ENCODE measurements at regions not wholly inside any gene's neighbourhood (a gene's known extent, or its start where the extent isn't known, plus 50 kb on each side); places are given as distances from the start of the nearest gene placed in this dataset.

DNA sequence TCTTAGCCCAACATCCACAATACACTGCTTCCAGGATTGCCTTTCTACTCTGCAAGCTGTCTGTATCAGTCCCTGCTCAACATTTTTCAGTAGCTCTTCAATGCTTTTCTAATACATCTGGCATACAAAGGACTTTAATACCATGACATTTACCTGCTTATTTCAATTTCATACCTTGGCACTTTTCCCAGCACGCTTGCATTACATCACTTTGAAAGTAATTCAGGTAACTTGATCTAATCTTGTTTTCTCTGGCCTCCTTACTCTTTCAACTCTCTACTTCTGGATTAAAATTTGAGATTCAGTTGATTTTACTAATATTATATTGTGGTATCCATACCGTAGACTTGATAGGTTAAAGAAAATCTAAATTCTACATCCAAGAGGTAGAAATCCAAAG, 103.0 kb downstream of the PTGS2 start:
- H3K4me2 ChIP-seq (ENCODE audit: low read length) = no peak overlapping the region
- H3K27me3 ChIP-seq (ENCODE audit: control insufficient read depth, insufficient read depth, low read length) = no peaks in the 10 kb centered on the region
- no peak overlapping the region for H3K9ac ChIP-seq (ENCODE audit: low read depth, low read length)
- H3K4me1 ChIP-seq (ENCODE audit: control insufficient read depth, insufficient read depth, low read length) = peaks cover 6% of the 10 kb centered on the region
- H3K9me3 ChIP-seq (replicated peaks; ENCODE audit: low read length) = no peaks in the 10 kb centered on the region
- no peaks in the 10 kb centered on the region for H3K36me3 ChIP-seq (ENCODE audit: insufficient read depth, low read length)
- no peak overlapping the region for H3K4me3 ChIP-seq (ENCODE audit: low read length)

DNA sequence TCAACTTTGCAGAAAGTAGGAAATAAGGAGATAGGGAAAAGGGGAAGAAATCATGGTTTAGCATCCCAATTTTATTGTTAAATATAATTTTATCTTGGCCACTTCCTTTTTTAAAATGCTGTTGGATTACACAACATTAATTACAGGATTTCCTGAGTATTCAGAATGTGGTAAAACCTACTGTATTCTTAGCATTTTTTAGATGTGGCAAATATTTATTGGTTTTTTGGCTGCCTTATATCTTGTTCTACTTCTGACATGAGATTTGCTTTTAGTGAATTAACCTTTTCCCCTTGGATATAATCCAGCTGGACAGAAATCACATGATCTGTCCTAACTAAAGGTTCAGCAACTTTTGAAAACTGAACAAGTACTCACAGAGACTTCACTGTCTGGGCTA, 104.9 kb downstream of the PTGS2 start:
- Histone ChIP-seq H3K36me3 (ENCODE audit: insufficient read depth, low read length) (no peaks in the 10 kb centered on the region), H3K4me1 (ENCODE audit: control insufficient read depth, insufficient read depth, low read length) (peaks cover 11% of the 10 kb centered on the region), H3K4me3 (ENCODE audit: low read length) (no peak overlapping the region), H3K4me2 (ENCODE audit: low read length) (no peak overlapping the region), H3K9ac (ENCODE audit: low read depth, low read length) (no peak overlapping the region), H3K27me3 (ENCODE audit: control insufficient read depth, insufficient read depth, low read length) (no peaks in the 10 kb centered on the region), H3K9me3 (replicated peaks; ENCODE audit: low read length) (no peaks in the 10 kb centered on the region)

DNA sequence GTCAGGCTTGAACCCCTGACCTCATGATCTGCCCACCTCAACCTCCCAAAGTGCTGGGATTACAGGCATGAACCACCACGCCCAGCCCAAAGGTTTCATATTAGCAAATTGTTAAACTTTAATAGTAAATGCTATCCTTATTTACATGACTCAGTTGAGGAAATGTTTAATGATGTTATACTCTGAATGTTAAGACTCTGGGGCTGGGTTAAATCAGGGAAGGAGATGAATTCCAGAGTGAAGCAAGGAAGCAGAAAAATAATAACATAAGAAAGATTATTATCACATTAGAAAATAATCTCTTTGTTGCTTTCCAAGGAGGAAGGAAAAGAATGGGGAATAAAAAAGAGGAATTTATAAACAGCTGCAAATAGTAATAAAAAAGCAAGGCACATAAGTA, 105.3 kb downstream of the PTGS2 start:
- no peak overlapping the region for H3K4me3 ChIP-seq (ENCODE audit: low read length)
- H3K9me3 ChIP-seq (replicated peaks; ENCODE audit: low read length) = no peaks in the 10 kb centered on the region
- H3K9ac ChIP-seq (ENCODE audit: low read depth, low read length) = no peak overlapping the region
- H3K4me2 ChIP-seq (ENCODE audit: low read length) = no peak overlapping the region
- no peaks in the 10 kb centered on the region for H3K27me3 ChIP-seq (ENCODE audit: control insufficient read depth, insufficient read depth, low read length)
- no peaks in the 10 kb centered on the region for H3K36me3 ChIP-seq (ENCODE audit: insufficient read depth, low read length)
- H3K4me1 ChIP-seq (ENCODE audit: control insufficient read depth, insufficient read depth, low read length) = peaks cover 14% of the 10 kb centered on the region

DNA sequence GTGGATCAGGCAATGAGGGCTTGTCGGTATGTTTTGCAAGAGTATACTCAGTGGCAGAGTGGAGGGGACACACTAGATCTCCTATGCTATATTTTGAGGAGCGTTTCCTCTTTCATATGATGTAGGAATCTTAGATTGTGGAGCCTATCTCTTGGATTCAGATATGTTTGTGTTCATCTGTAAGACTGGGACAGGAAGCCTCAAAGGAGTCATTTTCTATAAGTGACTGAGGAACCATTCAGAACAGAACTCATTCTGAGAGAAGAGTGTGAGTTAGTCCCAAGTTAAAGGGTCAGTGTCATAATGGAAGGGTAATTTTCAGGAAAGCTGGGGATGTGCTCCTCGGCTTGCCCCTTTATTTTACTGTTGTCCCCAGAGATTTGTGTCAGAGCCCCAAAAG, 107.7 kb downstream of the PTGS2 start:
- no peak overlapping the region for H3K4me2 ChIP-seq (ENCODE audit: low read length)
- H3K36me3 ChIP-seq (ENCODE audit: insufficient read depth, low read length) = no peaks in the 10 kb centered on the region
- H3K9me3 ChIP-seq (replicated peaks; ENCODE audit: low read length) = no peaks in the 10 kb centered on the region
- H3K9ac ChIP-seq (ENCODE audit: low read depth, low read length) = no peak overlapping the region
- peaks cover 17% of the 10 kb centered on the region for H3K4me1 ChIP-seq (ENCODE audit: control insufficient read depth, insufficient read depth, low read length)
- no peaks in the 10 kb centered on the region for H3K27me3 ChIP-seq (ENCODE audit: control insufficient read depth, insufficient read depth, low read length)
- no peak overlapping the region for H3K4me3 ChIP-seq (ENCODE audit: low read length)

DNA sequence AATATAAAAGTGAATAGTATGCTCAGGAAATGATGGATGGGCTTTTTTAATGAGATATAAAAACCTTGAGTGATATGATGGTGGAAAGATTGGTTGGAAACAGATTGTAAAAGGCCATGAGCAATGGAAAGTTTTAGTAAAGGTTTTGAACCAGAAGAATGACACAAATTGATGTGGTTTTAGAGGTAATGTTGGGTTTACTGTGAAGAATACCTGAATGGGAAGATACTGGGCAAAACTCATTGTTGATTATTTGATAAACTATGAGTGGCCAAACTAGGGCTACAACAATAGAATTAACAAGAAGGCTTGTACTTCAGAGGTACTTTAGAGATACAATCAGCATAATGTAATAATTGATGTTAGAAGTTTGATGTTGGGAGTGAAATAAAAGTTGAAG, 108.5 kb downstream of the PTGS2 start:
- Histone ChIP-seq H3K9ac (ENCODE audit: low read depth, low read length) (no peak overlapping the region), H3K9me3 (replicated peaks; ENCODE audit: low read length) (no peaks in the 10 kb centered on the region), H3K36me3 (ENCODE audit: insufficient read depth, low read length) (no peaks in the 10 kb centered on the region), H3K4me3 (ENCODE audit: low read length) (no peak overlapping the region), H3K4me1 (ENCODE audit: control insufficient read depth, insufficient read depth, low read length) (peaks cover 20% of the 10 kb centered on the region), H3K27me3 (ENCODE audit: control insufficient read depth, insufficient read depth, low read length) (no peaks in the 10 kb centered on the region), H3K4me2 (ENCODE audit: low read length) (no peak overlapping the region)

DNA sequence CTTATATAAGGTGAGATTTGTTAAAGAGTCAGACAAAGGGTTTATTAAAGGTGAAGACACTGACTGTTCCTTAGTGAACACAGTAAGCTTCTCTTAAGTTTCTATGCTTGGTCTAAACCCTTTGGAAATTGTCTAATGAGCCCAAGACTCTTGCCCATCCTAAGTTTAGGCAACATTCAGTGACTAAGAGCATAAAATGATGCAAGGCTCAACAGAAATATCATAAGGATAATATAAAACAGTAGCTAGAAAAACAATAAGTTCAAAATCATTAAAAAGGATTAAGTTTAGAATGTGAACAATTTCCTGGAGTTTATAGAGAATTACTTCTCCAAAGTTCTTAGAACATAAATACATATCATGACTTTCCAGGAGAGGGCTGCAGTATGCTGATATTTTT, 108.9 kb upstream of the PDC start:
- Histone ChIP-seq H3K36me3 (ENCODE audit: insufficient read depth, low read length) (no peaks in the 10 kb centered on the region), H3K27me3 (ENCODE audit: control insufficient read depth, insufficient read depth, low read length) (no peaks in the 10 kb centered on the region), H3K9ac (ENCODE audit: low read depth, low read length) (no peak overlapping the region), H3K9me3 (replicated peaks; ENCODE audit: low read length) (no peaks in the 10 kb centered on the region), H3K4me1 (ENCODE audit: control insufficient read depth, insufficient read depth, low read length) (peaks cover 19% of the 10 kb centered on the region), H3K4me3 (ENCODE audit: low read length) (no peak overlapping the region), H3K4me2 (ENCODE audit: low read length) (no peak overlapping the region)

DNA sequence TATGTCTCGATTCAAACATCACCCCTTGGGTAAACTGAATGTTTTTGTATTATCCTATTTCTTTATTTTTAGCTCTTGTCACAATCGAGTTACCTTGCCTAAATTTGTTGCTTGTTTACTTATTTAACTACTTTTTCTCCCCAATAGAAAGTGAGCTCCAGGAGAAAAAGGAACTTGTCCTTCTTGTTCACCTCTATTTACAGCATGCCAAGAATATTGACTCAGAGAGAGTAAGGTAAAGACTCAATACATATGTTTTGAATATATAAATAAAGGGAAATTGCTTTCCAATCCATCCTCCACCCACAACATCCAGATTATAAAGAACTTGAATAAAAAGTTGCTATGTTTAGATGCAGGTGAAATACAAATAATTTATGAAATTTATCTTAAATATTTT, 107.3 kb upstream of the PDC start:
- Histone ChIP-seq H3K36me3 (ENCODE audit: insufficient read depth, low read length) (no peaks in the 10 kb centered on the region), H3K4me1 (ENCODE audit: control insufficient read depth, insufficient read depth, low read length) (peaks cover 19% of the 10 kb centered on the region), H3K27me3 (ENCODE audit: control insufficient read depth, insufficient read depth, low read length) (no peaks in the 10 kb centered on the region), H3K4me2 (ENCODE audit: low read length) (no peak overlapping the region), H3K9me3 (replicated peaks; ENCODE audit: low read length) (no peaks in the 10 kb centered on the region), H3K9ac (ENCODE audit: low read depth, low read length) (no peak overlapping the region), H3K4me3 (ENCODE audit: low read length) (no peak overlapping the region)

DNA sequence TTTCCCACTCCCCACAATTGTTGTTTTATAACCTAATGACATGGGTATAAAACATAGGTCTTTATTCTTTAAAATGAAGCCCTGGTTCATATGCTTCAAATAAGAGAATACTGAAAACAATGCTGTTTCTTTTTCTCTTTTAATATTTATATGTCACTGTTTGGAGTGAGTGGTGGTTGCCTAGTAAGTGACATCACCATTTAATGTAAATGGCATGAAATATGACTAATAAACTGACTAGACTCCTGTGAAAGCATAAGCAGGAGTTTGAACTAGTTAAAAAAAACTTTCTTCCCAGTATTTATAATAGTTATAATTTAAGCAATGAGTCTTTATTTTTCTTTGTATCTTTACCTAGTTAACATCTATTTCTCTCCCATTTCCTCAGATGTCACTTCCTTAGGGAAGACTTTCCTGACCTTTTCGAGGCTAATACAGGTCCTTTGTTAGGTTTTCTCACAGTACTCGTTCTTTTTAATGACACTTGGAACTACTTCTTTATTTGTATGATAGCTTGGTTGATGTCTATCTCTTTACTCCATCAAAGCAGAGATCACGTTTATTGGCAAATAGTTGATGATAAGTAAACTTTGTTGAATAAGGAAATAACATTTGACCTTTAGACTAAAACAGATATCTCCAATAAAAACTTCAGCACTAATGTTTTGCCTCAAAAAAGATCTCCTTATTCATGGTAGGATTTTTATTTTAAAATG, 105.4 kb upstream of the PDC start:
- Histone ChIP-seq H3K4me2 (ENCODE audit: low read length) (no peak overlapping the region), H3K4me1 (ENCODE audit: control insufficient read depth, insufficient read depth, low read length) (peaks cover 19% of the 10 kb centered on the region), H3K9me3 (replicated peaks; ENCODE audit: low read length) (no peaks in the 10 kb centered on the region), H3K4me3 (ENCODE audit: low read length) (no peak overlapping the region), H3K27me3 (ENCODE audit: control insufficient read depth, insufficient read depth, low read length) (no peaks in the 10 kb centered on the region), H3K9ac (ENCODE audit: low read depth, low read length) (no peak overlapping the region), H3K36me3 (ENCODE audit: insufficient read depth, low read length) (no peaks in the 10 kb centered on the region)

DNA sequence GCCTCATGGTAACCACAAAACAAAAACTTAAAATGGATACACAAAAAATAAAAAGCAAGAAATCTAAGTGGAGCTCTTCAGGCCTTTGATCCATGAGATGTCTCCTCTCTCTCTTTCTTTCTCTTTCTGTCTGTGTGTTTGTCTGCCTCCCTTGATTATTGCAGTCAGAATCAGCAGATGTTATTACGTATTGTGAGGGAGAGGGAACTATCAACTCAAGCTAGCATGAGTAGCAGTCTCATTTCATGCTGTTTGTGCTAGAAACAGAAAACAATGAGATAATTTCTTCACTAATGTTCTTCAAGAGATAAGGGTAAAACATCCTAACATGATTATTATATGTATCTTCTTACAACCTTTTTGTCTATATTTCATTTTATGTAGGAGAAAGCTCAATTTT, 103.7 kb upstream of the PDC start:
- Histone ChIP-seq H3K9ac (ENCODE audit: low read depth, low read length) (no peak overlapping the region), H3K4me1 (ENCODE audit: control insufficient read depth, insufficient read depth, low read length) (peaks cover 10% of the 10 kb centered on the region), H3K27me3 (ENCODE audit: control insufficient read depth, insufficient read depth, low read length) (no peaks in the 10 kb centered on the region), H3K36me3 (ENCODE audit: insufficient read depth, low read length) (no peaks in the 10 kb centered on the region), H3K4me2 (ENCODE audit: low read length) (no peak overlapping the region), H3K4me3 (ENCODE audit: low read length) (no peak overlapping the region), H3K9me3 (replicated peaks; ENCODE audit: low read length) (no peaks in the 10 kb centered on the region)

DNA sequence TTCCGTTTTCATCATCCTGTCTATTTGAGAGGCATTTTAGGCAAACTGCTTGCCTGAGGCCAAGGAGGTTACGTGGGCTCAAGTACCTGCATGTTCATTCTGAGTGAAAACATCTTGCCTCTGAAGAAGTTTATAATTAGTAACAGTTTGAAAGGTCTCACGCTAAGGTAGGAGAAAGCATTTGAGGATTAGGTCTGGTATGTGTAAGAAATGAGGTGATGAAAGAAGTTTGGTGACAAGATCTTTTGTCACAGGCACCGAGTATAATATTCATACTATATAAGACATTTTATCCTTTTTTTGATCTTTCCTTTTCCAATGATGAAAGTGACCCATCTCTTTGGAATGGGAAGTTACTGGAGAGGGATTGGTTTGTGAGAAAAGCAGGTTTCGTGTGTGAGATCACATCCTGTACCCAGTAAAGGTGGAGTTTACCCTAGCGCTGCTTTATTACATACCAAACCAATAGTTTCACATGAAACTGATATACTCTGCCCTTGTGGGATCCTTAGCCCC, 98.7 kb upstream of the PDC start:
- H3K4me3 ChIP-seq (ENCODE audit: low read length) = no peak overlapping the region
- peaks cover 4% of the 10 kb centered on the region for H3K4me1 ChIP-seq (ENCODE audit: control insufficient read depth, insufficient read depth, low read length)
- H3K36me3 ChIP-seq (ENCODE audit: insufficient read depth, low read length) = no peaks in the 10 kb centered on the region
- no peak overlapping the region for H3K4me2 ChIP-seq (ENCODE audit: low read length)
- no peaks in the 10 kb centered on the region for H3K27me3 ChIP-seq (ENCODE audit: control insufficient read depth, insufficient read depth, low read length)
- no peaks in the 10 kb centered on the region for H3K9me3 ChIP-seq (replicated peaks; ENCODE audit: low read length)
- H3K9ac ChIP-seq (ENCODE audit: low read depth, low read length) = no peak overlapping the region

DNA sequence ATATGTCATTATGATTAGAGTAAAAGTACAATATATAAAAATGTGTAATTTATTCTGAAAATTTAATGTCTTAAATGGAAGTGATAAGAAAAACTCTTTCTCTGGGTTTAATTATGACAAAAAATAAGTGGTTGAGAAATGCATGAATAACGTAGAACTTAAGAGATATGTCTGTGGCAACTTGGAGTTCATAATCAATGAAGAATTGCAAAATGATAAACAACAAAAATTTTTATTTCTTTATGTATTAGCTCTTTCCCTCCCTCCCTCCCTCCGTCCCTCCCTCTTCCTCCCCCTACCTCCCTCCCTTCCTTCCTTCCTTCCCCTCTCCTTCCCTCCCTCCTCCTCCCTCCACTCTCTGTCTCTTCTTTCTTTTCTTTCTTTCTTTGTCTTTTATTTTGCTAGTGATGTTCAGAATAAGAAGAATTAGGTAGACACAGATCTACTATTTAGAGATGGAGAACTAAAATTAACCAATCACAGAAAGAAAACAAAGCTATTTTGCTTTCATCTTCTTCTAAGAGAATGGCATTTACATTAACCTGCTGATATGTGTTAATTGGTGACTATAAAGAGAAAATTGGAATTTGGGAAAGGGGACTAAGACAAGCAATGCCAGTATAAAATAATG, 96.3 kb upstream of the PDC start:
- Histone ChIP-seq H3K36me3 (ENCODE audit: insufficient read depth, low read length) (no peaks in the 10 kb centered on the region), H3K4me2 (ENCODE audit: low read length) (no peak overlapping the region), H3K9me3 (replicated peaks; ENCODE audit: low read length) (no peaks in the 10 kb centered on the region), H3K9ac (ENCODE audit: low read depth, low read length) (no peak overlapping the region), H3K27me3 (ENCODE audit: control insufficient read depth, insufficient read depth, low read length) (no peaks in the 10 kb centered on the region), H3K4me1 (ENCODE audit: control insufficient read depth, insufficient read depth, low read length) (peaks cover 4% of the 10 kb centered on the region), H3K4me3 (ENCODE audit: low read length) (no peak overlapping the region)

DNA sequence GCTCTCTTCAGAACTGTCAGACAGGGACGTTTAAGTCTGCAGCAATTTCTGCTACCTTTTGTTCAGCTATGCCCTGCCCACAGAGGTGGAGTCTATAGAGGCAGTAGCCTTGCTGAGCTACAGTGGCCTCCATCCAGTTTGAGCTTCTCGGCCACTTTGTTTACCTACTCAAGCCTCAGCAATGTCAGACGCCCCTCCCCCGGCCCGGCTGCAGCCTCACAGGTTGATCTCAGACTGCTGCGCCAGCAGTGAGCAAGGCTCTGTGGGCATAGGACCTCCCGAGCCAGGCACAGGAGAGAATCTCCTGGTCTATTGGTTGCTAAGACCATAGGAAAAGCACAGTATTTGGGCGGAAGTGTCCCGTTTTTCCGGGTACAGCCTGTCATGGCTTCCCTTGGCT, 89.9 kb upstream of the PDC start:
- no peaks in the 10 kb centered on the region for H3K27me3 ChIP-seq (ENCODE audit: control insufficient read depth, insufficient read depth, low read length)
- H3K36me3 ChIP-seq (ENCODE audit: insufficient read depth, low read length) = no peaks in the 10 kb centered on the region
- no peaks in the 10 kb centered on the region for H3K4me1 ChIP-seq (ENCODE audit: control insufficient read depth, insufficient read depth, low read length)
- H3K9me3 ChIP-seq (replicated peaks; ENCODE audit: low read length) = no peaks in the 10 kb centered on the region
- no peak overlapping the region for H3K9ac ChIP-seq (ENCODE audit: low read depth, low read length)
- no peak overlapping the region for H3K4me3 ChIP-seq (ENCODE audit: low read length)
- no peak overlapping the region for H3K4me2 ChIP-seq (ENCODE audit: low read length)

All from skeletal muscle satellite cell (primary cell).